GM10266 (cell line): ENCODE measurements at regions not wholly inside any gene's neighbourhood (a gene's known extent, or its start where the extent isn't known, plus 50 kb on each side); places are given as distances from the start of the nearest gene placed in this dataset.

ENCODE experiments used
- DNase-seq: peaks from one replicate; pipeline ENCODE4 v3.0.0; 2012; ENCODE audit errors: extremely low spot score
- CTCF ChIP-seq: IDR thresholded peaks from 2 replicates; pipeline ENCODE4 v1.5.1; 2012; ENCODE audit warnings: mild to moderate bottlenecking, low read depth; ENCODE audit not compliant: control insufficient read depth, insufficient read depth; ENCODE audit errors: missing control alignments

DNA sequence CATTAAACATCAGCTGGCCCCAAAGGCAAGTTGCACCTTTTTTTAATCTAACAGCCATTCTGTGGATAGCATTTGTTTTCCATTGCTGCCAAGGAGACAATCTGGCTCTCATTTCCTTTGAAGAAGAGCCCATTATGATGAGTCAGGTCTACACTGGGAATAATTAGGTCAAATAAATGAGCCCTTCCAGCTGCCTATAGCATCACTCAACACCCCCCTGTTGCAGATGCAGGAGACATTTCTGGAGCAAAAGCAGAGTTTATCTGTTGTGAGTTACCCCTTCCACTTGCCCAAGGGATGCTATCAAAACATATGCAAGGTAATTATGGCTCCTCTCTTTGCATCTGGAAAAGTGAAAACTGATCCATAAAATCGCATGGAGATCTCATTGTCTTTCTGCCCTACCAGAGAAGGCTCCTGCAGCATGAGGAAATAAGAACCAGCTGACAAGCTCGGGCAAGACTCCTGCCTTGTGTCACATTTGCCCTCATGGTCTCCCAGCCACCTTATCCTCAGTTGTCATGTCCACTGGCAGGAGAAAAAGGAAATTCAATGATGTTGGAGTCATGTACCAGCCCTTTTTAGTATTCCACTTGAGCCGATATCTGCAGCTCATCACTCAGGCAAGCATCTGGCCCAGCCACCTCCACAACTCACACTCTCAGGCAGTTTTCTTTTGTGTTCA is 135.9 kb downstream of the SLC30A10 start:
- TF ChIP-seq CTCF, result no peak
- no peak for DNase-seq

- no peak for DNase-seq
- no peak for TF ChIP-seq CTCF
Observed at GRCh38 chr1:219791766-219792165, 136.6 kb downstream of the SLC30A10 start.

GRCh38 chr1:219790834-219791615 is 137.3 kb downstream of the SLC30A10 start:
- DNase-seq, result no peak
- no peak for TF ChIP-seq CTCF

DNA sequence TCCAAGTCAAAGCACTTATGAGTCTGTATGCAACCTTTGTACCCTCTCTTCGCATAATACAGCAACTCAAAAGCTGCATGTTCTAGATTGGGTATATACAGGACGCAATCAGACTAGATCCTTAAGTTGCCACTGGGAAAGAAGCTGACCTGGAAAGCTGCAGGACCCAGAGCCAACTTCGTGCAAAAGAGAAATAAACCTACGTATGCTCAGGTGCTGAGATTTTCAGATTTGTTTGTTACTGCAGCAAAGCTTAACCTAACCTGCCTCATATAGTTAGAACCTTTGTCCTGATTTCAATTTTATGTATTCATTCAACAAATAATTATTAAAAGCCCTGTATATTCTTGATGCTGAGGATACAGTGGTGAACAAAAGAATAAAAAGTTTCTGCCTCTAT is 139.7 kb downstream of the SLC30A10 start:
- TF ChIP-seq CTCF, result no peak
- no peak for DNase-seq

DNA sequence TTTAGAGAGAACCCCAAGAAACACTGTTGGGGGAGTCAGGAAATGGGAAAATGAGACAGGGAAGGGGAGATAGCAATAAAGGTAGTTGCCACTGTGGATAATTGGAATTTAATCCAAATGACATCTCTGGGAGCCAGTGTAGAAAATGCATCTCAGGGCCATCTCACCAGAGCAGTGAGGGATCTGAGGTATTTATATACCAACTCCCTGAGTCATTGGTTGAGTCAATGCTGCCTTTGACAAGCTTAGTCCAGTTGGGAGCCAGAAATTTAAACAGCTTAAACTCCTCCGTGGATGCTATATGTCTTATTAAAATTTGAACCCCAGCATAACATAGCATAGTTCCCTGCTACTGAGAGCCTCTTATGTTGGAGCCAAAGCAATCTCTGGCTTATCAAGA is 140.3 kb downstream of the SLC30A10 start:
- no peak for DNase-seq
- TF ChIP-seq CTCF, result no peak

DNA sequence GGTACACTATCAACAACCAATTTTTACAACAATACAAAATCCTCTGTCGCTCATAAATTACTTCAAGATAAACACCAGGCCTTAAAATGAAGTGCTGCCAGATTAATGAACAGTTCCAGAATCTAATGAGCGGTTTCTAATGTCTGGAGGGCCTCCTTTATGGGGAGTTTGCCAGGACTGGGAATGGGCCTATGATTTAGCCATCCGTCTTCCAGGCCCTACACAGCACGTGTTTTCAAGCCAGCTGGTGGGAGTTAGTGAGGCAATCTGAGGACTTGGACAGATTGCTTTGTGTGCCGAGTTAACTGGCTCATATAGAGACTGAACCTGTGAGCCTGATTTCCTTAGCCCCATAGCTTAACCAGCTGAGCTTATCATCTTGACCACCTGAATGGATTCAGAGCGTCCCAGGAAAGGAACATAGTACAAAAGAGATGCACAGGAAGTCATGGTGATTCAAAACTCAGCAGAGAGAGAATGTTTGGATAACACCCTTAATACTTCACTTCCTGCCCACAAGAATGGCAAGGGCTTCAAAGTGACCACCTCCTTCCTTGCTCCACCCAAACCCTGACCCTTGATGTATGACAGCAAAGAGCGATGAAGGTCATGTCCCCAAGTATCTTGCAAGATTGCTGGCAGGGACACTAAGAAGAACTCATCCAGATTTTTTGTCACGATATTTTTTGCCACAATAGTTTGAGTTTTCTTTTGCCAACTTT is 143.5 kb downstream of the SLC30A10 start:
- no peak for DNase-seq
- no peak for TF ChIP-seq CTCF

DNA sequence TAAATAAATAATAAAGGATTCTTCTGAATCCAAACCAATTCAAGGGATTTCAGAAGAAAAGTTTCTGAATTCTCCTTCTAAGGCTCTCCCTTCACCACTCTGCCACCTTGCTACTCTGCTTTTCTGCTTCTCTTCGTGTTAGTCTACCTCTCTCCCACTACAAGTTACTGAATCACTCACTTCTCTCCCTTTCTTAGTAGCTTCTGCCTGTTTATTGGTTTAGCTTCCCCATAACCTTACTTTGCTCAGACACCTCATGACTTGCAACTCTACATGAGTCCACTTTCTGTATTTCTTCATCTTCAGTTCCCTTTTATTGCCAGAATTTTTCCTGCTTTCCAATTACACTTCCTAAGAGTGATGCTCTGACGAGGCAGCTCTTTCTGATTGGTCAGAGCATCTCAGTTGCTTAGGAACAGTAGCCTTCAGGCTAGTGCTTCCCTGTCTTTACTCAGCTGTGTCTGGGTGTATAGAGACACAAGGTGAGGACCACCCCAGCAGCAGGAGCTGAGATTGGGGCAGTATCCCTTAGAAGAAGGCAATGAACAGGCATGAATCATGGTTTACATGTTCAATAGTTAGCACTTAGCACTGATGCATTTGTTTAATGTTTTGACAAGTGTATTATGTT is 144.6 kb downstream of the SLC30A10 start:
- no peak for TF ChIP-seq CTCF

More for the DNA sequence above, 144.6 kb downstream of the SLC30A10 start:
- DNase-seq, result no peak
